Islet precursor cell (in vitro differentiated cells): ENCODE measurements at regions not wholly inside any gene's neighbourhood (a gene's known extent, or its start where the extent isn't known, plus 50 kb on each side); places are given as distances from the start of the nearest gene placed in this dataset.

Experiments used
- DNase-seq: peaks from one replicate; pipeline ENCODE4 v3.0.0-alpha.2; 2018

DNA sequence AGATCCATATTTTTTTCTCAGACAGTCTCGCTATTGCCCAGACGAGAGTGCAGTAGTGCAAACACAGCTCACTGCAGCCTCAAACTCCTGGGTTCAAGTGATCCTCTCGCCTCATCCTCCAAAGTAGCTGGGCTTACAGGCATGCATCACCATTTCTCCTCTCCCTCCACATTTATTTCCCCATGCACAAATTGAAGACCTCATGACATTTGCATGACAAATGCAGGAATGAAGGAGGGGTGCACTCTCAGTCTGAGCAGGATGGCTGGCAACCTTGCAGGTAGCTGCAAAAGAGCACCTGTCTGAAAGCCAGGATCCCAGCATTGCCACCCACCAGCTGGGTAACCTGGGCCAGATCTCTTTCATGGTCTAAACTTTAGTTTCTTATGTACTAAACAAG, 111.2 kb downstream of the SH3TC2 start:
- no peak for DNase-seq

DNA sequence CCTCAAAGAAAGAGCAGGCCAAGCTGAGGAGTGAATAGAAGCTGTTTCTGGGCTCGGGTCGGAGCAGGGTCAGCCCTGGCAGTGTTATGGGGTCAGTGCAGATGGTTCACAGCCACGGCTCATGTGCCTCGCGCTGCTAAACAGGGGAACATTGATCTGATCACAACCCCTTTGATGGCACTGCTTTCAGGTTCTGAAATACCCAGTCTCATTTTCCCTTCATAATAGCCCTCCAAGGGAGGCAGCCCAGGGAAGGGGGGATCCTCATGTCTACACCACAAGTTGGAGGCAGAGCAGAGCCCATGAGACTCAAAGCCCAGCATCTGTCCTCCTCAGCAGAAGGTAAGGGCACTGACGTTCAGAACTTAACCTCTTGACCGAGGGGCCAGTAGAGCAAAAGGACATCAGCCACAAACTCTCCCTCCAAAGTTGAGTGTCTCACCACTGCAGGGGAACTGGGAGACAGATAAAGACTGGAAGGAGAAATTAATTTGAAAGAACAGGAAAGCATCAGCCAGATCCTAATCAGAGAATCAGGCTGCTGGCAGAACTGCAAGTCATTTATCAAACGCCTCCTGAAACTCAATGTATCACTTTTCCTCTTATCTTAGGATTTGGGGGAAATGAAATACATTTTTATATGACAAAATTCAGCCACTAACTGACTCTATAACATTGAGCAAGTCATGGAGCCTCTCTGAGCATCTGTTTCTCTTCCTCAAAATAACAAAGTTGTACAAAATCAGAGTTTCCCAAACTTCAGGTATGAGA, 110.6 kb downstream of the SH3TC2 start:
- no peak for DNase-seq

DNA sequence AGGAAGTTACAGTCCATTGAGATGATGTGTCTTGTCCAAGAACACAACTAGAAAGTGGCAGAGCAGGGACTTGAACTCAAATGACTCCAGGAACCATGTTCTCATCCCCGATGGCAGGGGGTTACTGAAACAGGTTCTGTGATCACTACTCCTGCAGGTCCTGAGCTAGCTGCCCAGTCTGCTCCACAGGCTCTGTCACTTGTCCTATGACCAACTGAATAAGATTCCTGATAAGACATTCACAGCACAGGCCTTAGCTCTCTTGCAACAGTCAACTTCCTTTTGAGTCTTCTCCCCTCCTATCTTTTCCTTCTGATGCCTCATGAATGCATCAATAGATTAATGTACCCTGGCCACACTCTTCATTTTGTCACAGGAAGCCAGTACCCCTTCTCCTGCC, 109.2 kb downstream of the SH3TC2 start:
- DNase-seq, result no peak
